NCI-H128 (cell line): ENCODE measurements at regions not wholly inside any gene's neighbourhood (a gene's known extent, or its start where the extent isn't known, plus 50 kb on each side); places are given as distances from the start of the nearest gene placed in this dataset.
"Not testable (repeated sequence)": the region's sequence is repeated elsewhere in the genome, so short reads cannot be mapped to it uniquely, and the experiment has no call there.

Source experiments
- DNase-seq: peaks from one replicate; lab custom pipeline; 2025; ENCODE audit not compliant: unreplicated experiment; lab: John Stamatoyannopoulos, UW

DNA sequence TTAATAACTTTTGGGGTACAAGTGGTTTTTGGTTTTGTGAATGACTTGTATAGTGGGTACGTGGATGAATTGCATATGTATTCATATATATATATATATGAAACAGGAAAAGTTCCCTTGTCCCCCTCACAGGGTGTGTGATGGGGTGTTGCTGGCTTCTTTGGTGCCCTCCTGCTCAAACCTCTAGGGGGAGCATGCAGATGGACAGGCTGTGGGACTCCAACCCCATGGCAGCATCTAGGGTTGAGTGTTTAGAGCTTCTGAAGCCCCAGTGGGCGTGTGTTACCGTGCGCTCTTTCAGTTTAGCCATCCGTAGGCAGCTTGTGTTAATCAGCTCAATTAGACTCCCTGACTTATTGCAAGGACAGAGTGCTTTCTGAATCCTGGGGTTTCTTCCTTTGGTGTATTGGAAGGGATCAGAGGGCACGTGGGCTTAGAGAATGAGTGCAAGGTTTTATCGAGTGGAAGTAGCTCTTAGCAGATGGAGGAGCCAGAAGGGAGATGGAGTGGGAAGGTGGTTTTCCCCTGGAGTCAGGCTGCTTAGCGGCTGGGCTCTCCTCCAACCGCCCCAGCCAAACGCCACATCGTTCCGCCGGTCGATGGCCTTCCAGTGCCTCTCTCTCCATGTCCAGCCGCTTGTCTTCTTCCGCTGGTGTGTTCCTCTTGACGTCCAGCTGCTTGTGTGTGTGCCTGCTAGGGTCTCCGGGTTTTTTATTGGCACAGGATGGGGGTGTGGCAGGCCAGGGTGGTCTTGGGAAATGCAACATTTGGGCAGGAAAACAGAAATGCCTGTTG is 674.4 kb upstream of the LCORL start:
- no peak for DNase-seq

DNA sequence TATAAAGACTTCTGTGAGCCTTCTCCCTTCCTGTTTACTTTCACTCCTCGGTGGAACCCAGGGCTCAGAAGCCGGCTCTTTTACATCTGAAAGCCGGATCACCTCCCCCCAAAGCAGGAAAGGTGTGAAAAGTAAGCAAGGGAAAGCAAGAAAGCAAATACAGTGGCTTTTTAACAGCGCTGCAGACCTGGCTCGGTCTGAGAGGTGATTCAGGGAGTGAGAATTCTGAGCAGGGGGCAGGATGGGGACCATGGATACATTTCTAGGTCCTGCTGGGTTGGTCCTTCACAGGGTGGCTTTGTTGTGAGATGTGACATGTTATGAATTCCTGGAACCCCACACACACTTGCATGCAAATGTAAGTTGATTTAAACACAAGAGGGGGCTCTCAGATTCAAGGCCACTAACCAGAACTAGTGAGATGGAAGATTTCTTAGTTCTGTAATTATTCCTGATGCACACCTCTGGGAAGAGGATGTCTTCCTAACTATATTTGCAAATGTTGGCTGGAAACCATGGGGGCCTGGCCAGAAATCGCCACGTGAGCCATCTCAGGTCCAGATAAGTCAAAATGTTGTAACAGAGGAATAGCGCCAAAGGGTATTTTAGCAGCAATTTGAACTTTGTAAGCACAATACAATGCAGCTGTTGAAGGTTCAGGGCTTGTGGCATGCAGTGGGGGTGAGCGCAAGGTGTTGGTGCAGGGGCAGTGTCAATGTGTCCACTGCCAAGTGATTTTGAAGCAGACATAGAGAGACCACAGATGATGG is 670.1 kb upstream of the LCORL start:
- DNase-seq: no peak

DNA sequence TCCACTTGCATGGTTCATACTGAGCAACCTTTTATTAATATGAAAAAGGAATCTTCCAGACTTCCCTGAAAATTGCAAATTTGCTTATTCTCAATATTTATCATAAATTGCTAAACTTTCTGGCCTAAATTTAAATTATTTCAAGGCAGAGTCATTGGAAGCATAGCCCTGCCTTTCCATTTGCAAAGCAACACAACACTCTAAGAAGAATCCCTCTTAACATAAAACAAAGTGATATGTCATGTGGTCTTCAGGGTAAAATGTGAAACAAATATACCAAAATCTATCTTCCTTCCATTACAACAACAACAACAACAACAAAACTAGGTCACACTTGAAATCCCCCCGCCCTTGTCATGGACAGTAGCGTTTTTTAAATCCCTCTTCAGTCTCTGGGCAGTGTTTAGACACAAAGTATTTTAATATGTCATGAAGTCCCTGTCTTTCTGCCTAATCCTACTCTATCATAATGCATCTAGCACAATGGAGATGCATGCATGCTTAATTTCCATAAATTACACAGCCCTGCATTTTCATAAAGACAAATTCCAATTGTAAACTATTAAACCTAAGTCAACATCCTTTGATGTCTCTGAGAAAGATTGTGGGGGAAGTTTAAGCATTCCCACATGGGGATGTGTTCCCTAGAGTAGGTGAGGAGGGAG is 668.9 kb upstream of the LCORL start:
- no peak for DNase-seq

DNA sequence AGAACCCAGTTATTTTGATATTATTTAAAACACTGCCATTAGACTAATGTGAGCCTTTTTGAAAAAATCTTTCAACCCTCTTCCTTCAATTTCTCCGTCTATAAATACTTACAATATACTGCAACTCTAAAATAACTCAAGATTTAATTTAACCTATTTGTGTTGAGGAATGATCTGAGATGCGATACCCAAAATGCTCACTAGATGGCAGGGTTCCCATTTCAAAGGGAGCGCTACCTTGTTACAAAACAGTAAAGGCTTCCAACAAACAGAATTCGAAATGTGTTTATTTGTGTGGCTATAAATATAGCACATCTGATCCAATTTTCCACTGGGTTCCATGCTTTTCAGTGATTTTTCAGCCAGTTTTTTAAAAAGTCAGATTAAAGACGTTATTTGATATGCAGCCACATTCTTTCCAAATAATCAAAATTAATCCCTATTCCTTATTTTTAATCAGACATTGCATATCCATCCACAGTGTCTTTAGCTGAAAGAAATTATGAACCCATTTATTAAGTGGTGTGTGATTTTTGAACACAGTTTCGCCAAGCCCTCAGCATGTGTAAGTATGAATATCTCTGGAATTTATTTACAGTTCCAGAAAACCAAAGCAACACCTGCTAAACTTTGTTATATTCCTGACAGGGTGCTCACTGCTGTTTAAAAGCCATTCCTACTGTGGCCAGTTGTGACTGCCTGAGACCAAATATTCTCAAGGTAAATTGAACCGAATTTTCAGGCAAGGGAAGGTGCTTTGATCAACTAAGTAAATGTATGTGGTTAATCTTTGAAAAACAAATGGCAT is 668.0 kb upstream of the LCORL start:
- no peak for DNase-seq

DNA sequence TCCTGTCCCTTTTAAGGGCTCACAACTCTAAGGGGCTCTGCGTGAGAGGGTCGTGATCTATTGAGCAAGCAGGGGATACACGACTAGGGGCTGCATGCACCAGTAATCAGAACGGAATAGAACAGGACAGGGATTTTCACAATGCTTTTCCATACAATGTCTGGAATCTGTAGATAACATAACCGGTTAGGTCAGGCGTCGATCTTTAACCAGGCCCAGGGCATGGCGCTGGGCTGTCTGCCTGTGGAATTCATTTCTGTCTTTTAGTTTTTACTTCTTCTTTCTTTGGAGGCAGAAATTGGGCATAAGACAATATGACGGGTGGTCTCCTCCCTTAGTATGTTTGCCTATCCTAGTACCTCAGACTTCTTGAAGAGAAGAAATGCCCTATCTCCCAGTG is 666.8 kb upstream of the LCORL start:
- not testable (repeated sequence) for DNase-seq

DNA sequence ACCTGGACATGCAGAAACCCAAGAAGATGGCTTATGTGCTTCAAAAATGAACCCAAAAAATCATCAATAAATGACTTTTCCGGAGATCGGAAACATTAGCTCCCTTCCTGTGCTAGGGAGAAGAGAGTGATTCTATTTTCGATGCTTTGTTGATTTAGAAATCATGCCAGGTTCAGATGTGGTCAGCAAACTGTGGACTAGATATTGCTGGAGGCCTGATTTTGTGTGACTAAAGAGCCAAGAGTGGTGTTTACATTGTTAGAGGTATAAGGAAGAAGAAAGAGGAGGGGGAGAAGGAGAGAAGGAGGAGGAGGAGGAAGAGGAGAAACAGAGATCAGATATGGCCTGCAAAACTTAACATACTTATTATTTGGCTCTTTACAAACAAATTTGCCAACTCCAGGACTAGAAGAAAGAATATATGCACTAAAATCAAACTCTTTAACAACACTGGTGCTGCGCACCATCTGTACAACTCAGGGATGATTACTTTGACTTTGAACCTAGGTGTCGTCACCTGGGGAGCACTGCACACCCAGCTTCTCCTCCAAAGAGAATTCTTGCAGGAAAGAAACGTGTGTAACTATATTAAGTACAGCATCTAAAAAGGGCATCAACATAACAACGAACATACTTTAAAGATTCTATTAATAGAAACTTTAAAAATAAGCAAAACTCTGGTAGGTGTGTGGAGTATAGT is 664.9 kb upstream of the LCORL start:
- no peak for DNase-seq

DNA sequence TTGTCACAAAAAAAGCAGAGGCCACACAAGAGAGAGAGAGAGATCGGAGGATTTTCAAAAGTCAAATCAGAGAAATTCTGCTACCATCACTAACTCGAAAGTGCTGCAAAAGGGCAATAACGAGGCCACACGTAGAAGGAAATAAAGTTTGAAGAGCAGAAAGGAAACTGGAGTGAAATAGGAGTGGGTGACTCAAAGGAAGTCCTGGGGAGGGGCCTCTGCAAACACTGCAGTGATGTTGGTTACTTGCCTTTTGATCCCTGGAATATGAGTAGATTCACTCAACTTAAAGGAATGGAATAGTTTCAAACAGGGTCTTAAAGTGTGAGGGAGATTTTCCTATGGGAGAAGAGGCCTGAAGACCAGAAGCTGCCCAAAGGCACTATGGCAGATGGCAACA is 663.4 kb upstream of the LCORL start:
- no peak for DNase-seq

DNA sequence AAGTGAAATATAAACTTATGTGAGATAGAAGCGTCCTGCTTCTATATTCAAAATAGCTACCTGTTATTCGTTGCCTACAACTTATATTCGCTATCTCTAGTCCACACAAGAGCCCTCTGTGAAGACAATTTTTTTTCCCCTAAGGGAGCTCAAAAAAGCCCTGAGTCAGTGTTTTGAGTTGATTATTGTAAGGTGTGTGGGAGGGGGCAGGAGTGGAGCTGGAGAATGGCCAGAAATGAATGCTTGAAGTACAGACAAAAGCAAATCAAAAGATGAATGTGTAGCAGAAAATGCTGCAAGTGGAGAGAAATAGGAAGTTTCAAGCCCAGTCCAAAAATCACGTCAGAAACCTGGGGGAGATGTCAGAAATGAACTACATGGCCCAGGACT is 655.0 kb upstream of the LCORL start:
- no peak for DNase-seq

DNA sequence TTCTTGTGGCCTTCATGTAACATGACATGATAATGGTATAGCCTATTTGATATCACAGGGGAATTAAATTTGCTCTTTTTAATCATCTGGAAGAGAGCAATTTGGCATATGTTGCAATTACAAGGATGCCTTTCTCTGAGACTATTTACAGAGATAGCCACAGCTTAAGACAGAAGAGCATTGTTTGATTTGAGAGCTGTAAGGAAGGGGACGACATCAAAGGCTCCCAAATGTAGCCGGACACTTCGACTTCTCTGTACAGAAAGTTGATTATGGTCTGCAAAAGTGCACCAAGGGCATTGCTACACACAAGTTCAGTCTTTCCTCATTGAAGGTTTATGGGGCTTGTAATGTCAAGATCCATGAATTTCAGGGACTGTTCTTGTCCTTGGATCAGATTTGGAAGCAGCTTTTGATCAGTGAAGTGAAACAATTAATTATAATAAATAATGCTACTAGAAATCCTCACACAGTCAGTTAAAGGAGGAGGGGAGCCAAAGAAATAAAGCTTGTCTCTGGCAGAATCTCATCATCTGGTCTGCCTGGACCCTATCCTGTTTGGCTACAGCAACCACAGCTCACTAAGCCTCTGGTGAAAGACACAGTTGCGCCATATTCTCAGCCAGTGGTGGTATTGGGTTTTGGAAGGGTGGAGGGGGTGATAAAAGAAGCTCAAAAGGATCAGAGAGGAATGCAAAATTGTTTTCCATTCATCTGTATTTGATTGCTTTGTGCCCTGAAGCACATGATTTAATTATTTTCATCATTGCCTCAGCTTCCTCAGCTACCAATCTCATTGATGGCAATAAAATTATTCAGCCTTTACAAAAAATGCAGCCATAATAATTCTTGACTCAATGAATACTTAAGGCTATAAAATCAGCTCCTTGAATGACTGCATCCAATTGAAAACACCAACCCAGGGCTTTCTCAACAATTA is 654.3 kb upstream of the LCORL start:
- DNase-seq: no peak

DNA sequence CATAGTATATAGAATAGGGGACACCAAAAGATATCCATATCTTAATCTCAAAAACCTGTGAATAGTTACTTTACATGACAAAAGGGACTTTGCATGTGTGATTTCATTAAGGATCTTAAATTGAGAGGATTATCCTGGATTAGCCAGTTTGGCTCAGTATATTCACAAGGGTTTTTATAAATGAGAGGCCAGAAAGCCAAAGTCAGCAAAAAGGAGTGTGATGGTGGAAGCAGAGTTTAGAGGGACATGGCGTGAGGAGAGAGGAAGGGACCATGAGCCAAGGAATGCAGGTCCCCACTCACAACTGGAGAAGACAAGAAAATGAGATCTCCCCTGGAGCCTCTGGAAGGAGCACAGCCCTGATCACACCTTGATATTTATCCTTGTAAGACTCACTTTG is 648.5 kb upstream of the LCORL start:
- no peak for DNase-seq

DNA sequence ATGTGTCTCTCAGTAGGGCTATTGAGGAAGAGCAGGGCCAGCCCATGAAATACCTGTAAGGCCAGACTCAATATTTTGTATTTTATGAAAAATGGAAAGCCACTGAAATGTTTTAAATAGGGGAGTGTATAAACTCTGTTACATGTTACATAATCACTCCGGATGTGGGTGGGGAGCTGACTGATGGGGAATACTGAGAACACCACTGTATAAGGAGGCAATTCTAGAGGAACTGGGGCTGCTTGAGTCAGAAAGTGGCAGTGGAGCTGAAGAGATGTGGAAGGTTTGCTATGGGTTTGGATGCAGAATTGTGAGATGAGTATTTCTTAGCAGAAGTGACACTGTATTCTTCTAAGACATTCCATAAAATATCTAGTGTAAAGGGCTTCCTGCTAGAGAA is 647.8 kb upstream of the LCORL start:
- DNase-seq: no peak

DNA sequence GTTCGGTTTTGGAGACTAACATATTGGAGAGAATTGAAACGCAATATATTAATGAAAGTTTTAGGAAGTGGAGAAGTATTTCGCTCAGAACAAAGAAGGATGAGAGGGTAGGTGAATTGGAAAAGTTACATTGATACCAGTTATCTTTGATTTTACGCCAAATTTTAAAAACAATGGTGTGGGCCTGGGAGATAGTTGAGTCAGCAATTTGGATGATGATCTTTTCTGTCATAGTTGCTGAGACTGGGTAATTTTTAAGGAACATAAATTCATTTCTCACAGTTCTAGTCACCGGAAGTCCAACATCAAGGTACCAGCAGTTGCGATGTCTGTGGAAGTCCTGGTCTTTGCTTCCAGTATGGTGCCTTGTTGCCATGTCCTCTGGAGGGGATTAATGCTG is 644.8 kb upstream of the LCORL start:
- DNase-seq: no peak

DNA sequence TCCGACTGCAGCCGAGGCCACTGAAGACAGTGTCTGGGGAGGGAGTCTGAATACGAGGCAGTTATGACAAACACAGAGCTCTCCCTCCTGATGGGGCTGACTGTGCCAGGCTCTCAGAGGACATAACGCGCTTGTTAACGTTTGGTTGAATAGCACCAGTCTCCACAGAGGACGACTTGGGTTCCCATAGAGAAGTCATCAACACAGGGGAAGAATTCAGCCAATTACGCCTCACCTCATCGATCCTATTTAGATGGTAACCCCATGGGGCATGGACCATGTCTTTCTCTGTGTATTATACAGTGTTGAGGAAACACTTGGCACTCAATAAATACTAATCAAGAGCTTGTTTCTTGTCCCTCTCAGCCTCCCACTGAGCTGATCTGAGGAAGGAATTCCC is 642.6 kb upstream of the LCORL start:
- no peak for DNase-seq

DNA sequence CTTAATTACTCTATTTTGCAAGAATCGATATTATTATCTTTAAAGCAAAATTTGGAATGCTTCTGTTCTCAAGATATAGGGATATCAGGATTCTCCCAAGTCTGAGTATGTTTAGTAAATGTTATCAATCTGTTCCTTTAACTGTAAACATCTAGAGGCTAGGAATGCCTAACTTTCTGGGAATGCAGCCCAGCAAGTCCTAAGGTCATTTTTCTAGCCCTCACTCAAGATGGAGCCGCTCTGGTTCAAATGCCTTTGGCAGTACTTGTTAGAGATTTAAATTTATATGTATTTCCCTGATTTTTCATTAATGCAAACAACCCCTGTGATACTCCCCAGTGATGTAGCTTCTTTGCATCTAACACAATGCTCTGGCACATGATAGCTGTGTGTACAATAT is 623.8 kb upstream of the LCORL start:
- DNase-seq: no peak

DNA sequence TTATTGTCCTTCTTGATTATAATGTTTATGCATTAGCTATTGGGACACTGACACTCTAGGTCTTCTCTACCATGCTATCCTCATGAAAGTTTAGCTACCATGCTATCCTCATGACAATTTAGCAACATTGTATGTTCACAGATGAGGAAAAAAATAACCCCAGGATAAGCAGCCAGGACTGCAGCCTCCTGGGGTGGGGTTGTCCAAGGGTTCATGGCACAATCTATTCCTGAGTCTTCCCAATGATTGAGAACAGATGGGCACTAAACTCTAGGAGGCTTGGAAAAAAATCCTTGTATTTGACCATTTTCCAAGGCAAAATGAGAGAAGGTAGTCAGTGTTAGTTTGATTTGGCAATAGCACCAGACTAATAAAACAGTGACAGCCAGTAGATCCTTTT is 619.8 kb upstream of the LCORL start:
- no peak for DNase-seq

DNA sequence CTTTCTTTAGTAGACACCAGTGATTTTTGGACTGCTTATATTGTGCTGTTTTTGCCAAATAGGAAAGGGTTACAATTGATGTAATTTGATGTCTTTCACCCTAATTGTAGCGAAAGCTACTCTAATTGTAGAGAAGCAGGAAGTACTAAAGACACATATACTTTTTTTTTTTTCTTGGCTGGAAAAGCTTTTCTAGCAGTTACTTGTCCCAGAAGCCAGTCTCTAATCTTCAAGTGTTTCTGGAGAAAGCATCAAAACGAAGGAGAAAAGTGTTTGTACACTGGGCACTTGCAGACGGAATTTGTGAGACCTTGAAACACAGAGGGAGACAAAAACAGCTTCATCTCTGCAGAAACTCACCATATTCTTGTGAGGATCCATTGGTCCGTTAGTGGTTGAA is 616.5 kb upstream of the LCORL start:
- no peak for DNase-seq

DNA sequence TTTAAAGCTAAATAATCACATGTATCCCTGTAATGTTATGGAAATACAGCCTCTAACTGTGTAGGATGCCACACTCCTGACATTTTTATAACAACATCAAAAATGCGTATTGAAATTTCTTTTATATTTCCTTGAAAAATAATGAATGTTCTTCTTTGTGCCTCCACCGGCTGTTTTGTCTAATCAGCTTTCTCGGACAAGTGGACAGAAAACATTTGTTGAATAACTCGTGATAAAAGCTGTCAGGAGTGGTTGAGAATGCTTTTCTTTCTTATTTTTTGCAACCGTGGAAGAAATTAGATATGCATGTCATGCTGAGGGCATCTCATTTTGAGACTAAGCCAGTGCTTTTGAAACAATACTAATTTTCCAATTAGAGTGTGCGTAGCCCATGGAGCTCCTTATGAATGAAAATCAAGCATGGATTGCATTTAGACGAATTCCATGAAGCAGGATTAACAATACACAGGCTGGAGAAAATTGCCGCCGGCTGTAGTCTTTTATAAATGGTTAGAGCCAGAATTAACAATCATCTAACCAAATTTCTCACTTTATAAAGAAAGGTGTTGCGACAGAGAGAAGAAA is 614.5 kb upstream of the LCORL start:
- no peak for DNase-seq

DNA sequence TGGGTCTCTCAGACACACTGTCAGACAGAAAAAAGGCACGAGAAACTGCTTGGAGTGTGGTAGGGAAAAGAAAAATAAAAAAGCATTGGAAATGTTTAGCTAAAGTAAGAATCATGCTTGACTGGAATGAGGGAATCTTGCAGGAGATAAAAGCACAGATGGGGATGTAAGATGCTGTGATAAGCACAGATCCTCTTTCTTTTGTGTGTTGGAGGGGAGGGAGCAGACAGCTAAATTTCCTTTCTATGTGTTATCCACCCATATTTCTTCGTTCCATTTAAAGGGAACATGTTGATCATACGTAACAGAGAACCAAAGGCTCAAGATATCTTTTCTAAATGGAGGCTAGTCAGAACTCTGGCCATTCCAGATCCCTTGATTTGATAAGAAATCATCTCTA is 614.0 kb upstream of the LCORL start:
- no peak for DNase-seq

DNA sequence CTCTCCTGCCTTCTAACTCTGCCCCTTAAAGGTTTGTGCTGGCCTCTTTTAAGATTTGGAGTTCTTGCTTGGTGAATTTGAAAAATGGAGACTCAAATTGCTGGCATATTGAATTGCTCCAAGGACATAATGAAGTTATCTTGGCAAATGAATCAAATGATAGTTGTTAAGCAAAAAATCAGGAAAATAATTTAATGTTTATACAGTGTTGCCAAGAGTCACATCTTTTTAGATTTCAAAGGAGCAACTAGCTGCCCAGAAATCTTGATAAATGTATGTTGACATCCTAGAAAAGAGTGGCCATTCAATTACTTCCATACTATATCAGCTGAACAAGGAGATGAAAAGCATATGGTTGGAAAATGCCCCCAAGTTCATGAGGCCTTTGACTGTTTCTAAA is 610.0 kb upstream of the LCORL start:
- no peak for DNase-seq
